IMR-90 (cell line): ENCODE measurements at regions not wholly inside any gene's neighbourhood (a gene's known extent, or its start where the extent isn't known, plus 50 kb on each side); places are given as distances from the start of the nearest gene placed in this dataset.

Source experiments
- ATAC-seq: fragments of 200-7000 bp; cut with Tn5 transposase; 2 replicates; pipeline ENCODE4 v1.9.1; 2020; ENCODE audit warnings: low read depth, mild to moderate bottlenecking, moderate library complexity
- BruUV-seq: library from RNA; stranded (reverse); fragments of 400-500 nt; replicated peaks from 2 replicates; lab custom pipeline; 2021; lab: Mats Ljungman, UMichigan
- CTCF ChIA-PET: fragments of 300-600 bp; formaldehyde crosslinking; extraction: SDS; loops from one replicate; lab custom pipeline; 2021; ENCODE audit warnings: antibody characterized with exemption; lab: Yijun Ruan, JAX
- POLR2A ChIA-PET: fragments of 300-600 bp; sonication (Branson Sonifier 250); formaldehyde crosslinking; loops from one replicate; lab custom pipeline; 2022; ENCODE audit warnings: antibody characterized with exemption; ENCODE audit not compliant: unreplicated experiment; lab: Charles Lee
- DNase-seq: peaks from one replicate; pipeline ENCODE4 v3.0.0; 2013
- H2AFZ ChIP-seq: replicated peaks from 2 replicates; pipeline ENCODE3; 2013; ENCODE audit warnings: low read length, mild to moderate bottlenecking; ENCODE audit not compliant: poor library complexity
- H2AK5ac ChIP-seq: 2 replicates; pipeline ENCODE4 v1.6.1; 2013; ENCODE audit warnings: low read depth, low read length, inconsistent platforms
- H2AK9ac ChIP-seq: replicated peaks from 2 replicates; pipeline ENCODE3; 2013; ENCODE audit warnings: mild to moderate bottlenecking, low read depth, low read length, moderate library complexity; ENCODE audit not compliant: poor library complexity
- H2BK120ac ChIP-seq: 2 replicates; pipeline ENCODE4 v1.6.1; 2013; ENCODE audit warnings: low read depth, low read length, inconsistent platforms
- H2BK15ac ChIP-seq: 3 replicates; pipeline ENCODE4 v1.6.1; 2013; ENCODE audit warnings: low read depth, low read length, inconsistent platforms
- H2BK20ac ChIP-seq: 2 replicates; pipeline ENCODE4 v1.6.1; 2013; ENCODE audit warnings: low read depth, mild to moderate bottlenecking, inconsistent platforms, low read length, moderate library complexity
- H2BK5ac ChIP-seq: 2 replicates; pipeline ENCODE4 v1.6.1; 2013; ENCODE audit warnings: mild to moderate bottlenecking, low read depth, low read length, inconsistent platforms; ENCODE audit not compliant: poor library complexity, severe bottlenecking
- H3K14ac ChIP-seq: replicated peaks from 2 replicates; pipeline ENCODE4 v1.6.1; 2013; ENCODE audit warnings: low read depth, low read length, inconsistent platforms
- H3K18ac ChIP-seq: 2 replicates; pipeline ENCODE4 v1.6.1; 2013; ENCODE audit warnings: low read depth, low read length, control low read depth
- H3K23ac ChIP-seq: 2 replicates; pipeline ENCODE4 v1.6.1; 2013; ENCODE audit warnings: low read depth, low read length, inconsistent platforms
- H3K27ac ChIP-seq: 2 replicates; pipeline ENCODE4 v1.5.1; 2013; ENCODE audit warnings: mild to moderate bottlenecking, control low read depth, low read length; ENCODE audit not compliant: insufficient read depth
- H3K27me3 ChIP-seq: 2 replicates; pipeline ENCODE4 v1.6.1; 2013; ENCODE audit warnings: low read length; ENCODE audit not compliant: control insufficient read depth, insufficient read depth
- H3K36me3 ChIP-seq: 2 replicates; pipeline ENCODE4 v1.6.1; 2013; ENCODE audit warnings: low read length, mixed read lengths; ENCODE audit not compliant: control insufficient read depth, insufficient read depth
- H3K4ac ChIP-seq: 2 replicates; pipeline ENCODE4 v1.6.1; 2013; ENCODE audit warnings: low read depth, low read length, inconsistent platforms
- H3K4me1 ChIP-seq: 2 replicates; pipeline ENCODE4 v1.6.1; 2013; ENCODE audit warnings: low read length, mixed read lengths; ENCODE audit not compliant: control insufficient read depth, insufficient read depth
- H3K4me2 ChIP-seq: 2 replicates; pipeline ENCODE4 v1.6.1; 2013; ENCODE audit warnings: low read depth, mild to moderate bottlenecking, control low read depth, low read length, moderate library complexity
- H3K4me3 ChIP-seq: 2 replicates; pipeline ENCODE4 v1.5.1; 2013; ENCODE audit warnings: low read depth, mild to moderate bottlenecking, control low read depth, low read length, moderate library complexity; ENCODE audit not compliant: insufficient read depth
- H3K56ac ChIP-seq: 2 replicates; pipeline ENCODE4 v1.6.1; 2013; ENCODE audit warnings: low read length, inconsistent platforms; ENCODE audit not compliant: insufficient read depth; ENCODE audit errors: extremely low read depth
- H3K79me1 ChIP-seq, 2 experiments: 2 replicates each; pipeline ENCODE4 v1.6.1; 2013; ENCODE audit warnings: low read length in 2 of 2, inconsistent platforms in 1 of 2, low read depth in 1 of 2
- H3K9ac ChIP-seq: 2 replicates; pipeline ENCODE4 v1.6.1; 2013; ENCODE audit warnings: low read depth, low read length, control low read depth
- H3K9me1 ChIP-seq: 2 replicates; pipeline ENCODE4 v1.6.1; 2013; ENCODE audit warnings: low read length, inconsistent platforms; ENCODE audit not compliant: insufficient read depth
- H3K9me3 ChIP-seq: 2 replicates; pipeline ENCODE4 v1.6.1; 2013; ENCODE audit warnings: low read length; ENCODE audit not compliant: control insufficient read depth, insufficient read depth
- H4K20me1 ChIP-seq: 2 replicates; pipeline ENCODE4 v1.6.1; 2013; ENCODE audit warnings: low read length, inconsistent platforms; ENCODE audit not compliant: insufficient read depth
- H4K5ac ChIP-seq: 2 replicates; pipeline ENCODE4 v1.6.1; 2013; ENCODE audit warnings: mild to moderate bottlenecking, low read depth, low read length, control low read depth
- H4K8ac ChIP-seq, 2 experiments: 2 replicates each; pipeline ENCODE4 v1.6.1; 2013; ENCODE audit warnings: low read depth in 2 of 2, low read length in 2 of 2, control low read depth in 1 of 2, inconsistent platforms in 1 of 2
- H4K91ac ChIP-seq: 2 replicates; pipeline ENCODE4 v1.6.1; 2013; ENCODE audit warnings: low read depth, low read length, inconsistent platforms; ENCODE audit not compliant: insufficient read depth
- CEBPB ChIP-seq: IDR thresholded peaks from 2 replicates; pipeline ENCODE4 v1.6.1; 2012; ENCODE audit warnings: low read depth, low read length, improper control_type of control experiment
- FOS ChIP-seq: fragments of 150-350 bp; IDR thresholded peaks from 2 replicates; pipeline ENCODE4 v1.6.1; 2016; ENCODE audit warnings: low read depth, low read length
- MAFK ChIP-seq: IDR thresholded peaks from 2 replicates; pipeline ENCODE4 v1.6.1; 2012; ENCODE audit warnings: low read depth, low read length, improper control_type of control experiment
- MAZ ChIP-seq: IDR thresholded peaks from 2 replicates; pipeline ENCODE4 v1.6.1; 2012; ENCODE audit warnings: low read depth, mild to moderate bottlenecking, low read length, improper control_type of control experiment, moderate library complexity, borderline replicate concordance
- NFE2L2 ChIP-seq: fragments of 150-350 bp; IDR thresholded peaks from 2 replicates; pipeline ENCODE4 v1.6.1; 2016; ENCODE audit warnings: low read depth, mild to moderate bottlenecking, low read length
- RAD21 ChIP-seq: IDR thresholded peaks from 2 replicates; pipeline ENCODE4 v1.6.1; 2012; ENCODE audit warnings: low read length, improper control_type of control experiment
- SMC3 ChIP-seq: fragments of 150-350 bp; IDR thresholded peaks from 2 replicates; pipeline ENCODE4 v1.6.1; 2016; ENCODE audit warnings: low read depth, mild to moderate bottlenecking, antibody characterized with exemption, low read length, moderate library complexity
- USF2 ChIP-seq: fragments of 150-350 bp; IDR thresholded peaks from 2 replicates; pipeline ENCODE4 v1.6.1; 2017; ENCODE audit warnings: mild to moderate bottlenecking, antibody characterized with exemption, low read length, low read depth
- WGBS, 2 experiments: methylation state at CpG; one replicate each; pipeline versions ENCODE4 v1.1.5 to v1.1.7; 2013; ENCODE audit warnings: missing lambda C conversion rate in 2 of 2; ENCODE audit not compliant: insufficient read length in 1 of 2; ENCODE audit errors: extremely low coverage in 2 of 2; 5-methylcytosine and 5-hydroxymethylcytosine counted together
- dilution Hi-C: fragments of 300-500 bp; cut with HindIII; formaldehyde crosslinking; loops from one replicate; pipeline ENCODE4 v1.14.3; 2018; ENCODE audit warnings: low sequenced_read_pairs; ENCODE audit not compliant: unreplicated experiment
- in situ Hi-C: fragments of 300-500 bp; cut with MboI; formaldehyde crosslinking; loops from 3 replicates; pipeline ENCODE4 v1.14.3; 2019; ENCODE audit warnings: low sequenced_read_pairs, inconsistent platforms, mixed read lengths
- intact Hi-C: fragments of 100-400 bp; cut with micrococcal nuclease; formaldehyde crosslinking; loops from 2 replicates; pipeline ENCODE4 v1.10.0; 2022

GRCh38 chr12:125214289-125214688 is 149.1 kb downstream of the AACS start:
- H4K8ac ChIP-seq = no peak overlapping the region
- H3K27ac ChIP-seq = no peak overlapping the region
- dilution Hi-C loops (no loop called here), in situ Hi-C loops (no loop called here), intact Hi-C loops (no loop called here)
- no peak overlapping the region for H2AK9ac ChIP-seq
- no peak for TF ChIP-seq FOS
- TF ChIP-seq USF2 = no peak
- TF ChIP-seq RAD21 = no peak
- TF ChIP-seq SMC3 = no peak
- no peak for TF ChIP-seq MAZ
- TF ChIP-seq NFE2L2 = no peak
- TF ChIP-seq CEBPB = no peak
- no peak for TF ChIP-seq MAFK
- H3K4me3 ChIP-seq = no peak overlapping the region
- BruUV-seq = no TSS peak
- H4K5ac ChIP-seq = no peak overlapping the region
- no peak overlapping the region for H2BK5ac ChIP-seq
- no CpG with 5 or more reads among the region's 5 CpGs for WGBS, 2 experiments
- no peaks in the 10 kb centered on the region for H3K79me1 ChIP-seq
- no peaks in the 10 kb centered on the region for H3K27me3 ChIP-seq
- H3K56ac ChIP-seq = no peak overlapping the region
- no peak overlapping the region for H2BK120ac ChIP-seq
- no peak overlapping the region for H3K14ac ChIP-seq
- no peak for DNase-seq
- no peaks in the 10 kb centered on the region for H3K36me3 ChIP-seq
- H3K9ac ChIP-seq = no peak overlapping the region
- no peak overlapping the region for H2AFZ ChIP-seq
- CTCF ChIA-PET = no interaction called here
- H3K4ac ChIP-seq = no peak overlapping the region
- H3K4me1 ChIP-seq = no peaks in the 10 kb centered on the region
- no peak overlapping the region for H3K23ac ChIP-seq
- H3K4me2 ChIP-seq = no peak overlapping the region
- no peak overlapping the region for H3K18ac ChIP-seq
- H2BK15ac ChIP-seq = no peak overlapping the region
- H2AK5ac ChIP-seq = no peak overlapping the region
- H3K9me3 ChIP-seq = no peaks in the 10 kb centered on the region
- POLR2A ChIA-PET = no interaction called here
- H4K91ac ChIP-seq = no peak overlapping the region
- no peaks in the 10 kb centered on the region for H3K9me1 ChIP-seq
- ATAC-seq = no peak
- no peaks in the 10 kb centered on the region for H4K20me1 ChIP-seq
- H2BK20ac ChIP-seq = no peak overlapping the region
